ENCODE measurements at regions not wholly inside any gene's neighbourhood (a gene's known extent, or its start where the extent isn't known, plus 50 kb on each side); places are given as distances from the start of the nearest gene placed in this dataset.

DNA sequence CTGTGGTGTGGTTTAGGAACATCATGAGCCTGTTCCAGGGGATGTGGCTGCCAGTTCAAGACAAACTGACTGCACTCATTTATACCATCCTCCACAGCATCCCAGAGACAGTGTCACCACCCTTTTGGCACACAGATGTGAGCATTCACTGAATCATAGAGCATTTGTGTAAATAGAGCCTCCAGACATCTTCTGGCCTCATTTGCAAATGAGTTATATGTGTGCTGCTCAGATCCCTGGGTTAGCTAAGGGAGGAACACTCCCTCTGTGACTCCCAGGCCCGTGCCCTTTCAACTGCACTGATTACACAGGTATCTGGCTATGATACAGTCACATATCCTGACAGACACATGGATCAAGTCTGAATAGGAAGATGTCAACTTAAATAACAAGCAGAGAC, 351.5 kb upstream of the PLD5 start:
- no peak for TF ChIP-seq YY1 (IDR thresholded peaks at IDR 0.05; ENCODE audit: low read depth, low read length)
- TF ChIP-seq, protein P1, sequence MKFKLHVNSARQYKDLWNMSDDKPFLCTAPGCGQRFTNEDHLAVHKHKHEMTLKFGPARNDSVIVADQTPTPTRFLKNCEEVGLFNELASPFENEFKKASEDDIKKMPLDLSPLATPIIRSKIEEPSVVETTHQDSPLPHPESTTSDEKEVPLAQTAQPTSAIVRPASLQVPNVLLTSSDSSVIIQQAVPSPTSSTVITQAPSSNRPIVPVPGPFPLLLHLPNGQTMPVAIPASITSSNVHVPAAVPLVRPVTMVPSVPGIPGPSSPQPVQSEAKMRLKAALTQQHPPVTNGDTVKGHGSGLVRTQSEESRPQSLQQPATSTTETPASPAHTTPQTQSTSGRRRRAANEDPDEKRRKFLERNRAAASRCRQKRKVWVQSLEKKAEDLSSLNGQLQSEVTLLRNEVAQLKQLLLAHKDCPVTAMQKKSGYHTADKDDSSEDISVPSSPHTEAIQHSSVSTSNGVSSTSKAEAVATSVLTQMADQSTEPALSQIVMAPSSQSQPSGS (IDR thresholded peaks at IDR 0.05; ENCODE audit: low read length) = no peak
- no peak for TF ChIP-seq FOSL1 (IDR thresholded peaks at IDR 0.05; ENCODE audit: insufficient read depth, low read depth, low read length)
- TF ChIP-seq EGR1 (IDR thresholded peaks at IDR 0.05; ENCODE audit: borderline replicate concordance, low read depth, low read length) = no peak
- no peak for TF ChIP-seq SP2 (IDR thresholded peaks at IDR 0.05; ENCODE audit: low read length)
- TF ChIP-seq, protein P2, sequence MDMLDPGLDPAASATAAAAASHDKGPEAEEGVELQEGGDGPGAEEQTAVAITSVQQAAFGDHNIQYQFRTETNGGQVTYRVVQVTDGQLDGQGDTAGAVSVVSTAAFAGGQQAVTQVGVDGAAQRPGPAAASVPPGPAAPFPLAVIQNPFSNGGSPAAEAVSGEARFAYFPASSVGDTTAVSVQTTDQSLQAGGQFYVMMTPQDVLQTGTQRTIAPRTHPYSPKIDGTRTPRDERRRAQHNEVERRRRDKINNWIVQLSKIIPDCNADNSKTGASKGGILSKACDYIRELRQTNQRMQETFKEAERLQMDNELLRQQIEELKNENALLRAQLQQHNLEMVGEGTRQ (IDR thresholded peaks at IDR 0.05; ENCODE audit: low read length) = no peak
- TF ChIP-seq POLR2A (IDR thresholded peaks at IDR 0.05; ENCODE audit: control extremely low read depth in 1 of 2, low read depth in 2 of 2, low read length in 2 of 2) = no peak
- TF ChIP-seq JUND (IDR thresholded peaks at IDR 0.05; ENCODE audit: low read length) = no peak
- no peak for TF ChIP-seq RNF2 (IDR thresholded peaks at IDR 0.05; ENCODE audit: borderline replicate concordance, low read depth, low read length, missing control alignments, poor library complexity, severe bottlenecking)
- no peak for TF ChIP-seq GABPA (IDR thresholded peaks at IDR 0.05; ENCODE audit: borderline replicate concordance, insufficient read depth, low read length)
